HCT116 (cell line): ENCODE measurements at regions not wholly inside any gene's neighbourhood (a gene's known extent, or its start where the extent isn't known, plus 50 kb on each side); places are given as distances from the start of the nearest gene placed in this dataset.

ENCODE experiments used
- EZH2phosphoT487 ChIP-seq: fragments of 200-600 bp; IDR thresholded peaks from 2 replicates; pipeline ENCODE4 v1.6.1; 2018; ENCODE audit warnings: antibody characterized with exemption, borderline replicate concordance
- SRF ChIP-seq: IDR thresholded peaks from 2 replicates; pipeline ENCODE4 v1.6.1; 2012; ENCODE audit warnings: low read depth

- TF ChIP-seq EZH2phosphoT487 (no peak), SRF (no peak)
Measured at GRCh38 chr3:144109944-144110343, 138.3 kb downstream of the DIPK2A start.
